Loucy (cell line): ENCODE measurements at regions not wholly inside any gene's neighbourhood (a gene's known extent, or its start where the extent isn't known, plus 50 kb on each side); places are given as distances from the start of the nearest gene placed in this dataset.
"Not testable (repeated sequence)": the region's sequence is repeated elsewhere in the genome, so short reads cannot be mapped to it uniquely, and the experiment has no call there.

Experiments used
- EZH2phosphoT487 ChIP-seq: fragments of 200-600 bp; IDR thresholded peaks from 2 replicates; pipeline ENCODE4 v1.6.1; 2018; ENCODE audit warnings: antibody characterized with exemption, mild to moderate bottlenecking, moderate library complexity, borderline replicate concordance
- TF ChIP-seq, protein P1 (sequence below): fragments of 200-600 bp; sonication (generic); conservative IDR thresholded peaks from 2 replicates; pipeline ENCODE4 v1.5.1; 2014; ENCODE audit warnings: mild to moderate bottlenecking, antibody characterized with exemption, low read length

DNA sequence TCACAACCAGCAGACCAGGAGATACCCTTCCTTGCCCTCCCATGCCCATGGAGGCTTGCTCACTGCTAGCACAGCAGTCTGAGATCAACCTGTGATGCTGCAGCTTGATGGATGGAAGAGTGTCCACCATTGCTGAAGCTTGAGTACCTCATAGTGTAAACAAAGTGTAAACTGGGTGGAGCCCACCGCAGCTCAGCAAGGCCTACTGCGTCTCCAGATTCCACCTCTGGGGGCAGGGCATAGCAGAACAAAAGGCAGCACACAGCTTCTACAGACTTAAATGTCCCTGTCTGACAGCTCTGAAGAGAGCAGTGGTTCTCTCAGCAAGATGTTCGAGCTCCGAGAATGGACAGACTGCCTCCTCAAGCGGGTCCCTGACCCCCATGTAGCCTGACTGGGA, 608.8 kb downstream of the CETN3 start:
- TF ChIP-seq, protein P1, sequence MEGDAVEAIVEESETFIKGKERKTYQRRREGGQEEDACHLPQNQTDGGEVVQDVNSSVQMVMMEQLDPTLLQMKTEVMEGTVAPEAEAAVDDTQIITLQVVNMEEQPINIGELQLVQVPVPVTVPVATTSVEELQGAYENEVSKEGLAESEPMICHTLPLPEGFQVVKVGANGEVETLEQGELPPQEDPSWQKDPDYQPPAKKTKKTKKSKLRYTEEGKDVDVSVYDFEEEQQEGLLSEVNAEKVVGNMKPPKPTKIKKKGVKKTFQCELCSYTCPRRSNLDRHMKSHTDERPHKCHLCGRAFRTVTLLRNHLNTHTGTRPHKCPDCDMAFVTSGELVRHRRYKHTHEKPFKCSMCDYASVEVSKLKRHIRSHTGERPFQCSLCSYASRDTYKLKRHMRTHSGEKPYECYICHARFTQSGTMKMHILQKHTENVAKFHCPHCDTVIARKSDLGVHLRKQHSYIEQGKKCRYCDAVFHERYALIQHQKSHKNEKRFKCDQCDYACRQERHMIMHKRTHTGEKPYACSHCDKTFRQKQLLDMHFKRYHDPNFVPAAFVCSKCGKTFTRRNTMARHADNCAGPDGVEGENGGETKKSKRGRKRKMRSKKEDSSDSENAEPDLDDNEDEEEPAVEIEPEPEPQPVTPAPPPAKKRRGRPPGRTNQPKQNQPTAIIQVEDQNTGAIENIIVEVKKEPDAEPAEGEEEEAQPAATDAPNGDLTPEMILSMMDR, result not testable (repeated sequence)
- TF ChIP-seq EZH2phosphoT487, result not testable (repeated sequence)
